ENCODE measurements at regions not wholly inside any gene's neighbourhood (a gene's known extent, or its start where the extent isn't known, plus 50 kb on each side); places are given as distances from the start of the nearest gene placed in this dataset.

DNA sequence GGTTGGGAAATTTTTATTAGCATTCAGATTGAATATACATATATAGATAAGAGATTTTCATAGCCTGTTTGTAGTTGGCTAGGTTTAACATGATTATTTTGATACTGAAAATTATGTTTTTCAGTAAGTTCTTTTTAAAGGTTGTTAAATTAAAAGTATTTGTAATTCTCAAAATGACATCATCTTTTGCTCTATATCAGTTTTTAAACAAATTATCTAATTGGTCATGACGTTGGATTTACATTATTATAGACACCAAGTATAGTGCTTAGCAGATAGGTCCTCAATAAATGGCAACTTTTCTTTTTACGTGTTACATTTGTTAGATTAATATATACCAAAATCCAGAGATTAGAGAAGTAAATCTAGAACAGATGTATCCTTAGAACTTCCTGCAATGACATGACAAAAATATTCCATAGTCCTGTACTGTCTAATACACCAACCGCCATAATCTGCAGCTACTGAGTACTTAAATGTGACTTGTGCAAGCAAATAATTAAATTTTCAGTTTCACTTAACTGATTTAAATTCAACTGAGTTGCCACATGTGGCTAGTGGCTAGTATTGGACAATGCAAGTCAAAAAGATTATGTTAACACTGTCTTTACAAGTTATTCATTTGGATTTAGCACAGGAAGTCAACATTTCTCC lies 1613.1 kb upstream of the TENM3 start:
- no peak for ATAC-seq
- intact Hi-C loops (cut with DNase I) = no loop called here

GRCh38 chr4:180634306-180634705 lies 1608.9 kb upstream of the TENM3 start:
- intact Hi-C loops (cut with DNase I) = no loop called here
- ATAC-seq (no peak), DNase-seq (ENCODE audit: low spot score) (no peak)

More for the DNA sequence above, 1613.1 kb upstream of the TENM3 start:
- DNase-seq (ENCODE audit: low spot score) = no peak

DNA sequence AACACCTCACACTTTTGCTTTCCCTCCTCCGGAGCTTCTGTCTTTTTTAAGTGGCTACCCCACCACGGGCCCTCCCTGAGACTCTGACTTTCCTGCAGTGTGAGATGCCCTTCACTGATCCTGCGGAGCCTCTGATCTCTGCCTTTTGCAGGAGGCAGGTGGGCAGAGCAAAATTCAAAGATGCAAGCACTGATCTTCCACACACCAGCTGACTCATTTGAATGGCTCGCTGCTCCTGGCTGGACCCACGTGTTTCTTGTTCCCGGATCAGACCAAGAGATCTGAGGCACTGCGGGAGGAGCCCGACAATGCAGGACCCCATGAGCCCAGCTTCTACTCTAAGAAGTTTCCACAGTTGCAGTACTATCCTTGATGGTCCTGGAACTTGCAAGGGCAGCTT lies 1607.9 kb upstream of the TENM3 start:
- DNase-seq (ENCODE audit: low spot score) (no peak), ATAC-seq (no peak)
- intact Hi-C loops (cut with DNase I) = no loop called here

- intact Hi-C loops (cut with DNase I) = no loop called here
- DNase-seq (ENCODE audit: low spot score) (no peak), ATAC-seq (no peak)
Measured at GRCh38 chr4:180636696-180637404, 1606.4 kb upstream of the TENM3 start.

- DNase-seq (ENCODE audit: low spot score) (no peak), ATAC-seq (no peak)
- intact Hi-C loops (cut with DNase I) = no loop called here
Measured at GRCh38 chr4:180637616-180638015, 1605.6 kb upstream of the TENM3 start.

DNA sequence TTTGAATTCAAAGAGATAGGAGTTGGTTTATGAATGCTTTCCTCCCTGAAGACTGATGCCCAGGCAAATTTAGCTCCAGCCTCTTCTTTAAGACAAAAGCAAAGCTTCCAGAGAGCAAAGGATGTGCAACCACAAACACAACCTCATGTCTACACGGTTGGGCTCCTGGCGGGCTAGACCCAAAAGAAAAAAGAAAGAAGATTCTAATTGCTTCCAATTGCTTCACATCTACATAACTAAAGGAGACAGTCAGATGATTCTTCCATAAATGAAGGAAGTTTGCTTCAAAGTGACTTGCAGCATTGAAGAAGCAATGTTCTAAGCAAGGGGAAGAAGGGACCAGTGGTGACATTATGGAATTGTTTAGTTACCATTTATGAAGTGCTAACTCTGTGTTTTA lies 1603.0 kb upstream of the TENM3 start:
- ATAC-seq = no peak

DNA sequence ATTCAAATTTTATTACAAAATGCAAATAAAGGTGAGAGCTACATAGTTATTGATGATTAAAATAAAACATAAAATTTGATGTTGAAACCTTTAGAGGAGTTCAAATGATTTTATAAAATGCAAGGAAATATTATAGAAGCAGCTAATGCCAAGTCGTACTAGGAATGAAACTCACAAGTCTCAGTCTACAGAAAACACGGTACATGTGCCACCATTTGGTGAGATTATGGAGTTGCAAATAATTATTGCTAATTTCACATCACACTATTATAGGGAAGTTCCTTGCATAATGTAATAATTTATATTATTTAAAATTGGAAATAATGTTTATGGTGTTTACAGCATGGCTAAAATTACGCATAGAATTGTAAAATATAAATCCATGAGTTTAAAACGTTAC lies 1601.7 kb upstream of the TENM3 start:
- ATAC-seq (no peak), DNase-seq (ENCODE audit: low spot score) (no peak)
- intact Hi-C loops (cut with DNase I) = no loop called here

More for the DNA sequence above, 1603.0 kb upstream of the TENM3 start:
- intact Hi-C loops (cut with DNase I) = no loop called here
- DNase-seq (ENCODE audit: low spot score) = no peak

DNA sequence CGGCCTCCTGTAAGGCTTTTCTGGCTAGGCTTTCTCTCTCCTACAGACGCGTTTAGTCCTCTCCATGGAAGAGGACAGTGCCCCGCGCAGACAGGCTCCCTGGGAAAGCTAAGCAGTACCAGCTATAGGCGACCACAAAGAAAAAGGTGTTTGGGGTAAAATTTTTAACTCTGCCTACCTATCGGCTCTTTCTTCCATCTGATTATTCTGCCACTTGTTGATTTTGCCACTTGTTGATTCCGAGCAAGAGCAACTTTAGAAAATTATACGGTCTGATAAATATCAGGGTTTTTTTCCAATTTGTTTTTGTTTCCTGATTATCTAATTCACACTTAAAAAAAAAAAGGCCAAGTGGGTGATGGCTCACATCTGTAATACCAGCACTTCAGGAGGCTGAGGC lies 1600.5 kb upstream of the TENM3 start:
- intact Hi-C loops (cut with DNase I) = no loop called here
- DNase-seq (ENCODE audit: low spot score) (no peak), ATAC-seq (no peak)

DNA sequence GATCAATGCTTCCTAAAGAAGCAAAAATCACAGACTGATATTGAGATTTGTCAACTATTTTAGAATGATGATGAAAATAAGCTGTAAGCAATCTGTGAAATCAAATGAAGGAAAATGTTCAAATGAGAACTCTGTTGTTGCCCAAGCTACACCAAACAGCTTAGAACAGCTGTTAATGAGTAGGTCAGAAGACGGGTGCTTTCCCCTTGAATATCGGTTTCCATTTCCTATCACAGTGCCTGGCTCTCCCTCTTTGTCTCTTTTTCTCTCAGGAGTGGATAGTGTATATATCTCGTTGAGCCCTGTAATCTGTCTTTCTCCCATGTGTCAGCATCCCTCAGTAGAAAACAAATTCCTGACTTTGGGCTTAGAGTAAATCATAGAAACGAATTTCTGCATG lies 1592.9 kb upstream of the TENM3 start:
- intact Hi-C loops (cut with DNase I) = no loop called here
- ATAC-seq = no peak
- DNase-seq (ENCODE audit: low spot score) = no peak

- DNase-seq (ENCODE audit: low spot score) (no peak), ATAC-seq (no peak)
- intact Hi-C loops (cut with DNase I) = no loop called here
Measured at GRCh38 chr4:180652533-180652932, 1590.7 kb upstream of the TENM3 start.

DNA sequence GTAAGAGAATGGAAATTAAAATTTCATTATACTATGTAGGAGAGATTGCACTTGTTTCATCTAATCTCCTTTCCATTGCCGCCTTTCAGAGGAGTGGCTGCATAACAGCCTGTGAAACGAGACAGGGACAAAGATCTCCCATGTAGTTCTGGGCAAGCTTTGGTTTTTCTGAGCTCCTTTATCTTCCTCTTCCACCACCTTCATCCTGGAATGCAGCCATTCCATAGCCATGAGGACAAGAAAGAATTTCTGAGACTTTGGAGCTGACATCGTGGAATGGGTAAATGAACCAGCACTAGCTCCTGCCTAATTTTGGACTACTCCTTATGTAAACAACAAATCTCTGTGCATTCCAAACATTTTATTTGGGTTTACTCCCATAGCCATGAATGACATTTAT lies 1587.3 kb upstream of the TENM3 start:
- intact Hi-C loops (cut with DNase I) = no loop called here
- ATAC-seq (no peak), DNase-seq (ENCODE audit: low spot score) (no peak)

- no peak for DNase-seq (ENCODE audit: low spot score)
- intact Hi-C loops (cut with DNase I) = no loop called here
- no peak for ATAC-seq
Measured at GRCh38 chr4:180657881-180658280, 1585.3 kb upstream of the TENM3 start.

GRCh38 chr4:180664766-180665368 lies 1578.3 kb upstream of the TENM3 start:
- peak; percentile 79 for DNase-seq (ENCODE audit: low spot score)
- intact Hi-C loops (cut with DNase I) = no loop called here
- ATAC-seq = peak; percentile 85

- intact Hi-C loops (cut with DNase I) = no loop called here
Measured at GRCh38 chr4:180665481-180665880, 1577.7 kb upstream of the TENM3 start.

GRCh38 chr4:180665994-180666824 lies 1577.0 kb upstream of the TENM3 start:
- ATAC-seq (no peak), DNase-seq (ENCODE audit: low spot score) (no peak)
- intact Hi-C loops (cut with DNase I) = no loop called here

More at GRCh38 chr4:180665481-180665880, 1577.7 kb upstream of the TENM3 start:
- no peak for DNase-seq (ENCODE audit: low spot score)
- no peak for ATAC-seq

DNA sequence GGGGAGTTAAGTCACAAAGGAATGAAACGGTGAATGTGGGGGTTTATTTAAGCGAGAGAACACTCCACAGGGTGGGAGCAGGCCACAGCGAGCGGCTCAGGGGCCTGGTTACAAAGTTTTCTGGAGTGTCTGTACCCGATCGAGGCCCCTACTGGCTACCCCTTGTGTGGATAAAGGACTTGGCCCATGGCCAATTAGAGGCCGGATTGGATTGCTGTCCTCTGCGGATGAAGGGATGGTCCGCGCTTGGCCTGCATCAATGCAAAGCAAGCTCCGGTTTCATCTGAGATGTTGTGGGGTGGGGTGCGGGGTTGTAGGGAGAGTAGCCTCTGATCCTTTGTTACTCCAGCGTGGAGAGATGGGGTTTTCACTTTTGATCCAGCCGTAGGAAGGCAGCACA lies 1574.5 kb upstream of the TENM3 start:
- DNase-seq (ENCODE audit: low spot score) (no peak), ATAC-seq (no peak)
- intact Hi-C loops (cut with DNase I) = no loop called here

- ATAC-seq (no peak), DNase-seq (ENCODE audit: low spot score) (no peak)
- intact Hi-C loops (cut with DNase I) = no loop called here
Measured at GRCh38 chr4:180669680-180670079, 1573.5 kb upstream of the TENM3 start.

DNA sequence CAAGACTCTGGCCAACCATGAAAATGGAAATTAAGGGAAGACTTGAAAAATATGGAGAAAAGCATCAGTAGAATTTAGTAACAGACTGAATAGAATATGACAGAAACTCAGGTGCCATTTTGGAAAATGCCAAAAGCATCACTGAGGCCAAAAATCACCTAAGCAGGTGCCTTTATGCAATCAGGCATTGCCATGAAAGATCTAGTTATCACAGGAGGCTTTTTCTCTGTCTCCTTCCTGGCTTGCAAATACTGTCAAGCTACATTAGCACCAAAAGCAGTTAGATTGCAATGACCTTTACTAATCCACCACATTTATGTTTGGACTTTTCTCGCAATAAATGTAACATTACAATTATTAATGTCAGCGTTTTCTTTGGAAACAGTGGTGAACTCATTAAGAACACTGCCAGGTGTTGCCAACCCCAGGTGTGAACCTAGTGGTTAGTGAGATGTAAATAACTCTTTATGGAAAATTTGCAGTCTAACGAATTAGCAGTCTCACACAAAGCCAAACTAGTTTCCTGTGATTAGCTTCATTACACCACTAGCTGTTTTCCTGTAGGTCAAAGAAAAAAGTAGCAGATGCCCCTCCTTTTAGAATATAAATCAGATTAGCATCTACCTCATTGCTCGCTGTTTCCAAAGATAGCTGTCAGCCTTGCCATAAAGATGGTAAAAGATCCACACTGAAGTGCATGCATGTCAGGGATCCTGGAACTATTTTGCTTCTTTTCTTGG lies 1568.4 kb upstream of the TENM3 start:
- intact Hi-C loops (cut with DNase I) = no loop called here
- DNase-seq (ENCODE audit: low spot score) (no peak), ATAC-seq (no peak)

- intact Hi-C loops (cut with DNase I) = no loop called here
- DNase-seq (ENCODE audit: low spot score) = no peak
- ATAC-seq = no peak
Measured at GRCh38 chr4:180675359-180675650, 1567.9 kb upstream of the TENM3 start.
